ENCODE measurements at regions not wholly inside any gene's neighbourhood (a gene's known extent, or its start where the extent isn't known, plus 50 kb on each side); places are given as distances from the start of the nearest gene placed in this dataset.

DNA sequence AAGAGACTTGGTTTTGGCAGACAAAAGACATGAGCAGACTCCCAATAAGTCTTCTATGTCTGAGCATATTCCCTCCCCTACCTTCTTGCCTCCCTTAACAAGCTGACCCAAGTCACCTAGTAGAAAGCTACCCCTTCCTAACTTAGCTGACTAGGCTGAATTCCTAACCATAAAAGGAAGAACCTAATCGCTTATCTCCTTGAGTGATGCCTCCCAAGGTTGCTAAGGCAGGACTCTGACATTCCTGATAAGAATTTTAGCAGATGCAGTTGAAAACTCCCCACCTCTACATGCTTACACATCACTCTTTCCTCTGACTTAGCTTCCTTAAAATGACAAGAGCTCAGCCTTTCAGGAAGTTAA lies 704.7 kb upstream of the MBL2 start:
- H3K4me3 ChIP-seq (ENCODE audit: low read depth, poor library complexity, severe bottlenecking) = no peak overlapping the region
- 64 to 71% methylated on average over 1 of the region's 1 CpG for WGBS, 2 donors
- intact Hi-C loops (cut with DNase I; ENCODE audit: low total_unique reads) = no loop called here
- TF ChIP-seq, protein P1, sequence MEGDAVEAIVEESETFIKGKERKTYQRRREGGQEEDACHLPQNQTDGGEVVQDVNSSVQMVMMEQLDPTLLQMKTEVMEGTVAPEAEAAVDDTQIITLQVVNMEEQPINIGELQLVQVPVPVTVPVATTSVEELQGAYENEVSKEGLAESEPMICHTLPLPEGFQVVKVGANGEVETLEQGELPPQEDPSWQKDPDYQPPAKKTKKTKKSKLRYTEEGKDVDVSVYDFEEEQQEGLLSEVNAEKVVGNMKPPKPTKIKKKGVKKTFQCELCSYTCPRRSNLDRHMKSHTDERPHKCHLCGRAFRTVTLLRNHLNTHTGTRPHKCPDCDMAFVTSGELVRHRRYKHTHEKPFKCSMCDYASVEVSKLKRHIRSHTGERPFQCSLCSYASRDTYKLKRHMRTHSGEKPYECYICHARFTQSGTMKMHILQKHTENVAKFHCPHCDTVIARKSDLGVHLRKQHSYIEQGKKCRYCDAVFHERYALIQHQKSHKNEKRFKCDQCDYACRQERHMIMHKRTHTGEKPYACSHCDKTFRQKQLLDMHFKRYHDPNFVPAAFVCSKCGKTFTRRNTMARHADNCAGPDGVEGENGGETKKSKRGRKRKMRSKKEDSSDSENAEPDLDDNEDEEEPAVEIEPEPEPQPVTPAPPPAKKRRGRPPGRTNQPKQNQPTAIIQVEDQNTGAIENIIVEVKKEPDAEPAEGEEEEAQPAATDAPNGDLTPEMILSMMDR (IDR thresholded peaks at IDR 0.05) = no peak
- no peak for TF ChIP-seq POLR2A (IDR thresholded peaks at IDR 0.05)
- DNase-seq (ENCODE audit: low spot score in 2 of 2) = no peak

GRCh38 chr10:53476650-53477312 lies 704.2 kb upstream of the MBL2 start:
- H3K4me3 ChIP-seq (ENCODE audit: low read depth, poor library complexity, severe bottlenecking) = no peak overlapping the region
- no peak for TF ChIP-seq POLR2A (IDR thresholded peaks at IDR 0.05)
- TF ChIP-seq, protein P1 (IDR thresholded peaks at IDR 0.05) = no peak
- intact Hi-C loops (cut with DNase I; ENCODE audit: low total_unique reads) = no loop called here
- DNase-seq (ENCODE audit: low spot score in 2 of 2) = no peak
- 68 to 71% methylated on average over 3 of the region's 3 CpGs for WGBS, 2 donors

GRCh38 chr10:53469383-53469782 lies 696.8 kb upstream of the MBL2 start:
- intact Hi-C loops (cut with DNase I; ENCODE audit: low total_unique reads) = no loop called here
- TF ChIP-seq, protein P1 (IDR thresholded peaks at IDR 0.05) = no peak
- TF ChIP-seq POLR2A (IDR thresholded peaks at IDR 0.05) = no peak
- 67 to 71% methylated on average over 2 of the region's 2 CpGs for WGBS, 2 donors
- no peak overlapping the region for H3K4me3 ChIP-seq (ENCODE audit: low read depth, poor library complexity, severe bottlenecking)
- DNase-seq (ENCODE audit: low spot score in 2 of 2) = no peak

DNA sequence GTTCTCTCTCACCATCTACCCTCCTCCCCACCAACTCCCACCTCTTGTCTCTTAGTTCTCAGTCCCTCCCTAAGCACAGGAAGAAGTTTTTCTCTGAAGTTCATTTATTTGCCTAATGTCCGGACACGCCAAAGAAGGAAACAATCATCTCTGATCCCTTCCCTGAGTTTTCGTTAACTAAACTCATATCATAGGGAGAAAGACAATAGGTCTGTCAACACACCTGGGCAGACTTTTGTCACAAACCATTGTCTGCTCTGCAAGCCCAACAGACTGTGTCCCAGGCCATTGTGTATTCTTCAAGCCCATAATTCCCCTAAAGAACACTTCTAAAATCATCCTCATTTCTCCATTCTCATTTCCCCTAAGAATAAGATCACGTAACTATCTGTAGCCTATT lies 691.0 kb upstream of the MBL2 start:
- DNase-seq (ENCODE audit: low spot score in 2 of 2) = no peak
- WGBS, 2 donors = 90 to 93% methylated on average over 4 of the region's 4 CpGs
- no peak for TF ChIP-seq POLR2A (IDR thresholded peaks at IDR 0.05)
- TF ChIP-seq, protein P1 (IDR thresholded peaks at IDR 0.05) = no peak
- intact Hi-C loops (cut with DNase I; ENCODE audit: low total_unique reads) = no loop called here
- H3K4me3 ChIP-seq (ENCODE audit: low read depth, poor library complexity, severe bottlenecking) = no peak overlapping the region

DNA sequence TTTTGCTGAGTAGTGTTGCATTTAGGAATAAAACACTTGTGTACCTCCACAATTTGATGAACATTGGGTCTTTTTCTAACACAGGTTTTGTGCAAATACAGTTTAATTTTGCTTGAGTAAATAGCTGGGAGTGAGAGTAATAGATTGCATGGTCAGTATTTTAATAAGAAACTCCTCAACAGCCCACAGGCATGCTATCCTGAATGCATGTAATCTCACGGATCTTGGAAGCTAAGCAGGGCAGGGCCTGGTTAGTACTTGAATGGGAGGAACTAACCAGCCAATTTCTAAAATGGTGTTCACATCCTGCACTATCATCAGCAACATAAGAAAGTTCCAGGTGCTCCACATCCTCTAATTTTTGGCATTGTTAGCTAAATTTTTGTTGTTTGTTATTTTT lies 685.4 kb upstream of the MBL2 start:
- TF ChIP-seq, protein P1 (IDR thresholded peaks at IDR 0.05) = no peak
- no peak for TF ChIP-seq POLR2A (IDR thresholded peaks at IDR 0.05)
- intact Hi-C loops (cut with DNase I; ENCODE audit: low total_unique reads) = no loop called here
- no peak overlapping the region for H3K4me3 ChIP-seq (ENCODE audit: low read depth, poor library complexity, severe bottlenecking)
- 52 to 74% methylated on average over 1 of the region's 1 CpG for WGBS, 2 donors
- DNase-seq (ENCODE audit: low spot score in 2 of 2) = no peak

- WGBS, 2 donors = 59 to 77% methylated on average over 1 of the region's 1 CpG
- intact Hi-C loops (cut with DNase I; ENCODE audit: low total_unique reads) = no loop called here
- no peak for TF ChIP-seq POLR2A (IDR thresholded peaks at IDR 0.05)
- TF ChIP-seq, protein P1 (IDR thresholded peaks at IDR 0.05) = no peak
These were observed 680.6 kb upstream of the MBL2 start for GRCh38 chr10:53453196-53453595.

More at GRCh38 chr10:53453196-53453595, 680.6 kb upstream of the MBL2 start:
- no peak overlapping the region for H3K4me3 ChIP-seq (ENCODE audit: low read depth, poor library complexity, severe bottlenecking)
- DNase-seq (ENCODE audit: low spot score in 2 of 2) = no peak
